ENCODE measurements at regions not wholly inside any gene's neighbourhood (a gene's known extent, or its start where the extent isn't known, plus 50 kb on each side); places are given as distances from the start of the nearest gene placed in this dataset.

- Histone ChIP-seq H3K27me3 (no peaks in the 10 kb centered on the region), H3K9me3 (no peaks in the 10 kb centered on the region), H3K4me3 (no peak overlapping the region), H3K36me3 (no peaks in the 10 kb centered on the region), H3K4me1 (no peaks in the 10 kb centered on the region), H3K27ac (replicated peaks in 1 of 4) (no peak overlapping the region)
- TF ChIP-seq POLR2AphosphoS5 (IDR thresholded peaks at IDR 0.05): no peak
- no peak for TF ChIP-seq POLR2A (IDR thresholded peaks at IDR 0.05; ENCODE audit: low read depth)
- no peak for TF ChIP-seq CTCF (IDR thresholded peaks at IDR 0.05)
- TF ChIP-seq EP300 (IDR thresholded peaks at IDR 0.05): no peak
- DNase-seq (ENCODE audit: extremely low spot score): no peak
- intact Hi-C loops (cut with DNase I): no loop called here
- WGBS: 48% methylated on average over 3 of the region's 3 CpGs
Measured at GRCh38 chr11:25536289-25536688, 795.6 kb upstream of the ANO3 start.

- no peaks in the 10 kb centered on the region for H3K9me3 ChIP-seq
- no peak for DNase-seq (ENCODE audit: extremely low spot score)
- no peak for TF ChIP-seq CTCF (IDR thresholded peaks at IDR 0.05)
- no peak for TF ChIP-seq POLR2A (IDR thresholded peaks at IDR 0.05; ENCODE audit: low read depth)
- TF ChIP-seq POLR2AphosphoS5 (IDR thresholded peaks at IDR 0.05): no peak
- TF ChIP-seq EP300 (IDR thresholded peaks at IDR 0.05): no peak
- H3K4me3 ChIP-seq: no peak overlapping the region
- no peaks in the 10 kb centered on the region for H3K27me3 ChIP-seq
- no peak overlapping the region for H3K27ac ChIP-seq (replicated peaks in 1 of 4)
- intact Hi-C loops (cut with DNase I): no loop called here
- WGBS: 77% methylated on average over 1 of the region's 1 CpG
- no peaks in the 10 kb centered on the region for H3K4me1 ChIP-seq
- H3K36me3 ChIP-seq: no peaks in the 10 kb centered on the region
Measured at GRCh38 chr11:25537393-25537792, 794.5 kb upstream of the ANO3 start.

- 81% methylated on average over 2 of the region's 2 CpGs for WGBS
- DNase-seq (ENCODE audit: extremely low spot score): no peak
- Histone ChIP-seq H3K27me3 (no peaks in the 10 kb centered on the region), H3K9me3 (no peaks in the 10 kb centered on the region), H3K36me3 (no peaks in the 10 kb centered on the region), H3K4me1 (no peaks in the 10 kb centered on the region), H3K4me3 (no peak overlapping the region), H3K27ac (replicated peaks in 1 of 4) (no peak overlapping the region)
- no peak for TF ChIP-seq CTCF (IDR thresholded peaks at IDR 0.05)
- no peak for TF ChIP-seq POLR2AphosphoS5 (IDR thresholded peaks at IDR 0.05)
- TF ChIP-seq POLR2A (IDR thresholded peaks at IDR 0.05; ENCODE audit: low read depth): no peak
- TF ChIP-seq EP300 (IDR thresholded peaks at IDR 0.05): no peak
- intact Hi-C loops (cut with DNase I): no loop called here
Measured at GRCh38 chr11:25547292-25547691, 784.6 kb upstream of the ANO3 start.

GRCh38 chr11:25562417-25562816, 769.5 kb upstream of the ANO3 start:
- DNase-seq (ENCODE audit: extremely low spot score): no peak
- intact Hi-C loops (cut with DNase I): no loop called here
- no peak overlapping the region for H3K27ac ChIP-seq (replicated peaks in 1 of 4)
- H3K4me1 ChIP-seq: peaks cover 0 to 3% (median 0%) of the 10 kb centered on the region in 4 donors
- H3K36me3 ChIP-seq: no peaks in the 10 kb centered on the region
- WGBS: 35% methylated on average over 2 of the region's 2 CpGs
- H3K4me3 ChIP-seq: no peak overlapping the region
- no peak for TF ChIP-seq EP300 (IDR thresholded peaks at IDR 0.05)
- no peak for TF ChIP-seq POLR2AphosphoS5 (IDR thresholded peaks at IDR 0.05)
- TF ChIP-seq POLR2A (IDR thresholded peaks at IDR 0.05; ENCODE audit: low read depth): no peak
- no peak for TF ChIP-seq CTCF (IDR thresholded peaks at IDR 0.05)
- no peaks in the 10 kb centered on the region for H3K27me3 ChIP-seq
- H3K9me3 ChIP-seq: no peaks in the 10 kb centered on the region

GRCh38 chr11:25565846-25566245, 766.1 kb upstream of the ANO3 start:
- Histone ChIP-seq H3K36me3 (no peaks in the 10 kb centered on the region), H3K27ac (replicated peaks in 1 of 4) (no peak overlapping the region), H3K27me3 (no peaks in the 10 kb centered on the region), H3K4me3 (no peak overlapping the region), H3K4me1 (peaks cover 0 to 3% (median 0%) of the 10 kb centered on the region in 4 donors), H3K9me3 (no peaks in the 10 kb centered on the region)
- no peak for TF ChIP-seq EP300 (IDR thresholded peaks at IDR 0.05)
- no peak for TF ChIP-seq CTCF (IDR thresholded peaks at IDR 0.05)
- no peak for TF ChIP-seq POLR2AphosphoS5 (IDR thresholded peaks at IDR 0.05)
- no peak for TF ChIP-seq POLR2A (IDR thresholded peaks at IDR 0.05; ENCODE audit: low read depth)
- DNase-seq (ENCODE audit: extremely low spot score): no peak
- intact Hi-C loops (cut with DNase I): no loop called here
